Breast epithelium (tissue), 4 donors: ENCODE measurements at regions not wholly inside any gene's neighbourhood (a gene's known extent, or its start where the extent isn't known, plus 50 kb on each side); places are given as distances from the start of the nearest gene placed in this dataset.
"Not testable (repeated sequence)": the region's sequence is repeated elsewhere in the genome, so short reads cannot be mapped to it uniquely, and the experiment has no call there.

Experiments
- DNase-seq, 2 donors: peaks; one replicate each; pipeline ENCODE4 v3.0.0-alpha.2; 2019; ENCODE audit warnings: low spot score in 2 of 2
- H3K27ac ChIP-seq, 2 donors: fragments of 200-600 bp; sonication (generic) in 1 of 2; one replicate each; pipeline ENCODE4 v1.5.1; 2016 to 2019; ENCODE audit warnings: mild to moderate bottlenecking in 1 of 2
- H3K27me3 ChIP-seq, 2 donors: fragments of 200-600 bp; sonication (generic) in 1 of 2; one replicate each; pipeline versions ENCODE4 v1.5.1 to v1.6.0; 2017 to 2019; ENCODE audit warnings: control low read depth in 1 of 2, mild to moderate bottlenecking in 1 of 2
- H3K36me3 ChIP-seq: fragments of 200-600 bp; one replicate; pipeline ENCODE4 v1.5.1; 2019
- H3K4me1 ChIP-seq, 2 donors: fragments of 200-600 bp; sonication (generic); one replicate each; pipeline ENCODE4 v1.5.1; 2016 to 2019; ENCODE audit warnings: control low read depth in 1 of 2
- H3K4me3 ChIP-seq, 3 donors: fragments of 200-600 bp; sonication (generic); 1 replicate in 2 of 3; 2 replicates in 1 of 3; pipeline ENCODE4 v1.5.1; 2016 to 2019; ENCODE audit warnings: mild to moderate bottlenecking in 3 of 3, moderate library complexity in 2 of 3
- H3K9me3 ChIP-seq, 2 donors: fragments of 200-600 bp; sonication (generic) in 1 of 2; one replicate each; pipeline ENCODE4 v1.5.1; 2016 to 2019; ENCODE audit warnings: control low read depth in 1 of 2
- CTCF ChIP-seq, 3 donors: fragments of 450-650 bp; IDR thresholded peaks; one replicate each; pipeline ENCODE4 v1.5.1; 2016 to 2017; ENCODE audit warnings: antibody characterized with exemption in 3 of 3, mild to moderate bottlenecking in 3 of 3, moderate library complexity in 3 of 3
- POLR2A ChIP-seq: fragments of 450-650 bp; IDR thresholded peaks from one replicate; pipeline ENCODE4 v1.6.1; 2016; ENCODE audit warnings: antibody characterized with exemption, mild to moderate bottlenecking, moderate library complexity
- POLR2AphosphoS5 ChIP-seq, 3 donors: sonication (generic); formaldehyde crosslinking; IDR thresholded peaks; one replicate each; pipeline ENCODE4 v1.6.1; 2017; ENCODE audit warnings: antibody characterized with exemption in 3 of 3
- intact Hi-C: fragments of 100-400 bp; cut with DNase I; formaldehyde crosslinking; loops from one replicate; pipeline ENCODE4 v1.15.1; 2023; ENCODE audit warnings: low total_unique reads

DNA sequence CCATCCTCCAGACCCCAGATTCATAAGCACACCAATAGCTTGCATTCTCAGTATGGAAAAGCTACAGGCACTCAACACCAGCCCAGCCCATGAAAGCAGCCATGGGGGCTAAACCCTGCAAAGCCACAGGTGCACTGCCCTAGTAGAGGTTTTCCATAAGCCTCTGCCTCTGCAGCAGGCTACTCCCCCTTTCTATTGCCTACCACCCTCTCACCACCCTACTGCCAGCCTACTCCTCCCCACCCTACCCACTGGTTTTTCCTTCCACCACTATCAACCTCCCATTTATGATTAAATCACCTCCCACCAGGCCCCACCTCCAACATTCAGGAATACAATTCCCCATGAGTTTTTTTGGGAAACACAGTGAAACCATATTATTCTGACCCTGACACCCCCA lies 96.4 kb upstream of the TEKT4 start:
- TF ChIP-seq POLR2AphosphoS5 (IDR thresholded peaks at IDR 0.05) (no peak), POLR2A (no peak), CTCF (IDR thresholded peaks at IDR 0.05) (no peak)
- no peak for DNase-seq
- H3K4me1 ChIP-seq, result no peaks in the 10 kb centered on the region
- no peaks in the 10 kb centered on the region for H3K36me3 ChIP-seq
- no peak overlapping the region for H3K4me3 ChIP-seq
- H3K27me3 ChIP-seq, result no peaks in the 10 kb centered on the region
- H3K9me3 ChIP-seq, result no peaks in the 10 kb centered on the region
- no peak overlapping the region for H3K27ac ChIP-seq
- intact Hi-C loops, result no loop called here

GRCh38 chr2:94776036-94776435 lies 95.2 kb upstream of the TEKT4 start:
- intact Hi-C loops, result no loop called here
- no peaks in the 10 kb centered on the region for H3K36me3 ChIP-seq
- no peaks in the 10 kb centered on the region for H3K27me3 ChIP-seq
- no peak for DNase-seq
- no peak overlapping the region for H3K27ac ChIP-seq
- no peaks in the 10 kb centered on the region for H3K4me1 ChIP-seq
- H3K4me3 ChIP-seq, result no peak overlapping the region
- no peaks in the 10 kb centered on the region for H3K9me3 ChIP-seq
- TF ChIP-seq POLR2AphosphoS5 (IDR thresholded peaks at IDR 0.05), result no peak

GRCh38 chr2:94785105-94785504 lies 86.1 kb upstream of the TEKT4 start:
- H3K4me1 ChIP-seq, H3K36me3 ChIP-seq, H3K9me3 ChIP-seq, DNase-seq, H3K27ac ChIP-seq, H3K4me3 ChIP-seq, intact Hi-C loops, H3K27me3 ChIP-seq: not testable (repeated sequence)

GRCh38 chr2:94786424-94786823 lies 84.8 kb upstream of the TEKT4 start:
- DNase-seq, H3K4me3 ChIP-seq, H3K27ac ChIP-seq, H3K9me3 ChIP-seq, intact Hi-C loops, H3K36me3 ChIP-seq, H3K27me3 ChIP-seq, H3K4me1 ChIP-seq: not testable (repeated sequence)

DNA sequence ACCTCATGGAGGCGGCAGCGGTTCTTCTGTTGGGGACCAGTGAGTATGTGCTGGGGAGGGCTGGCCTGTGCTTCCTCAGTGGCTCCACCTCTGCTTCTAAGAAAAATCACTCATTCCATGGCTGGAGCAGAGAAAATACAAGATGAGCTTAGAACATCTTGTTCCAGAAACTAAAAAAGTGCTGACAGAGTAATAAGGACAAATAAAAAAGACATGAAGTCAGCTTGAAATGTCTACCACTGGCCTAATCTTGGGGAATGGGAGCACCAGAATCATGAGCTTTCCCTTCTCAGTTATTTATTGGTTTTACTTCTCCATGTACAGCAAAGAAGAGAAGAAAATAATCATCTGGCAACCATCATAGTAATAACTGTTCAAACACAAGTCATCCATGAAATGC lies 81.1 kb upstream of the TEKT4 start:
- intact Hi-C loops, result loop anchor here (2.0 kb wide), 1 partner anchor 19 kb away; no protein-coding TSS in a partner anchor
- not testable (repeated sequence) for H3K4me1 ChIP-seq, H3K4me3 ChIP-seq, H3K9me3 ChIP-seq, H3K27ac ChIP-seq, H3K36me3 ChIP-seq, DNase-seq, H3K27me3 ChIP-seq

- peak in 1 of 3 donors; percentile 24 for TF ChIP-seq CTCF (IDR thresholded peaks at IDR 0.05)
- H3K4me1 ChIP-seq, DNase-seq, H3K4me3 ChIP-seq, intact Hi-C loops, H3K27me3 ChIP-seq, H3K27ac ChIP-seq, H3K9me3 ChIP-seq, H3K36me3 ChIP-seq: not testable (repeated sequence)
Measured at GRCh38 chr2:94797235-94797634, 74.0 kb upstream of the TEKT4 start.
